ENCODE measurements at regions not wholly inside any gene's neighbourhood (a gene's known extent, or its start where the extent isn't known, plus 50 kb on each side); places are given as distances from the start of the nearest gene placed in this dataset.

DNA sequence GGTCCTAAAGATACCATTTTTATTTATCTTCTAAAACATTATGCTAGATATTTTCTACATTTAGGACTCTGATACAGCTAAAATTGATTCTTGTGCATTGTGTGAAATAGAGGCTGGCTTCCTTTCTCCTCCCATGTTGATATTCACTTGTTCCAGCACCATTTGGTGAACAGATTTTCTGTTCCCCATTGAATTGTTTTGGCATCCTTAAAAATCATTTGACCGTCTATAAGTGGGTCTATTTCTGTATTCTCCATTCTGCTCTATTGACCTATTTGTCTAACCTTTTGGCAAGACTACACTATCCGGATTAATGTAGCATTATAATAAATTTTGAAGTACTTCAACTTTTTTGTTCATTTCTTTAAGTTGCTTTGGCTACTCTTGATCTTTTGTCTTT lies 2689.2 kb downstream of the PCDH9 start:
- H4K91ac ChIP-seq (ENCODE audit: insufficient read depth, low read depth, low read length): no peak overlapping the region
- WGBS, 2 experiments (ENCODE audit: extremely low coverage in 2 of 2, insufficient read length in 1 of 2): no CpG with 5 or more reads among the region's 2 CpGs
- H3K23ac ChIP-seq (ENCODE audit: low read depth, low read length): no peak overlapping the region
- dilution Hi-C loops (cut with HindIII; ENCODE audit: low sequenced_read_pairs, unreplicated experiment) (no loop called here), intact Hi-C loops (cut with micrococcal nuclease) (loop anchor here (5.0 kb wide), 1 partner anchor 1096 kb away; no protein-coding TSS in a partner anchor), in situ Hi-C loops (cut with MboI; ENCODE audit: low sequenced_read_pairs) (no loop called here)
- no peak overlapping the region for H2AK5ac ChIP-seq (ENCODE audit: low read depth, low read length)
- H2BK20ac ChIP-seq (ENCODE audit: low read depth, low read length): no peak overlapping the region
- BruUV-seq (replicated peaks): no TSS peak
- H3K27me3 ChIP-seq (ENCODE audit: control insufficient read depth, insufficient read depth, low read length): no peaks in the 10 kb centered on the region
- H3K14ac ChIP-seq (replicated peaks; ENCODE audit: low read depth, low read length): no peak overlapping the region
- ChIA-PET CTCF (no interaction called here), POLR2A (ENCODE audit: unreplicated experiment) (no interaction called here)
- DNase-seq: no peak
- no peaks in the 10 kb centered on the region for H3K9me1 ChIP-seq (ENCODE audit: insufficient read depth, low read length)
- no peaks in the 10 kb centered on the region for H3K36me3 ChIP-seq (ENCODE audit: control insufficient read depth, insufficient read depth, low read length)
- H2BK5ac ChIP-seq (ENCODE audit: low read depth, low read length, poor library complexity, severe bottlenecking): no peak overlapping the region
- no peak for ATAC-seq (ENCODE audit: low read depth)
- H3K79me1 ChIP-seq (ENCODE audit: low read depth in 1 of 2, low read length in 2 of 2): no peaks in the 10 kb centered on the region
- H3K4ac ChIP-seq (ENCODE audit: low read depth, low read length): no peak overlapping the region
- no peaks in the 10 kb centered on the region for H3K9me3 ChIP-seq (ENCODE audit: control insufficient read depth, insufficient read depth, low read length)
- H3K4me3 ChIP-seq (ENCODE audit: insufficient read depth, low read depth, low read length): no peak overlapping the region
- no peak overlapping the region for H3K56ac ChIP-seq (ENCODE audit: extremely low read depth, insufficient read depth, low read length)
- TF ChIP-seq MAFK (IDR thresholded peaks at IDR 0.05; ENCODE audit: low read depth, low read length): no peak
- TF ChIP-seq POLR2A (IDR thresholded peaks at IDR 0.05; ENCODE audit: low read depth, low read length): no peak
- no peak for TF ChIP-seq FOS (IDR thresholded peaks at IDR 0.05; ENCODE audit: low read depth, low read length)
- no peak for TF ChIP-seq MAZ (IDR thresholded peaks at IDR 0.05; ENCODE audit: borderline replicate concordance, low read depth, low read length)
- no peak for TF ChIP-seq CTCF (conservative IDR thresholded peaks at IDR 0.05; ENCODE audit: low read depth, low read length)
- TF ChIP-seq RAD21 (IDR thresholded peaks at IDR 0.05; ENCODE audit: low read length): no peak
- TF ChIP-seq RFX5 (IDR thresholded peaks at IDR 0.05; ENCODE audit: low read depth, low read length): no peak
- no peak overlapping the region for H3K9ac ChIP-seq (ENCODE audit: low read depth, low read length)
- no peak overlapping the region for H3K18ac ChIP-seq (ENCODE audit: low read depth, low read length)
- no peaks in the 10 kb centered on the region for H3K4me1 ChIP-seq (ENCODE audit: control insufficient read depth, insufficient read depth, low read length)
- no peak overlapping the region for H2BK15ac ChIP-seq (ENCODE audit: low read depth, low read length)
- no peak overlapping the region for H2AFZ ChIP-seq (replicated peaks; ENCODE audit: low read length, poor library complexity)
- no peak overlapping the region for H2AK9ac ChIP-seq (replicated peaks; ENCODE audit: low read depth, low read length, poor library complexity)
- no peak overlapping the region for H4K5ac ChIP-seq (ENCODE audit: low read depth, low read length)
- H3K4me2 ChIP-seq (ENCODE audit: low read depth, low read length): no peak overlapping the region
- no peak overlapping the region for H2BK120ac ChIP-seq (ENCODE audit: low read depth, low read length)
- no peak overlapping the region for H3K27ac ChIP-seq (ENCODE audit: insufficient read depth, low read length)
- H4K8ac ChIP-seq (ENCODE audit: low read depth in 2 of 2, low read length in 2 of 2): no peak overlapping the region
- no peaks in the 10 kb centered on the region for H4K20me1 ChIP-seq (ENCODE audit: insufficient read depth, low read length)
